NCI-H345 (cell line): ENCODE measurements at regions not wholly inside any gene's neighbourhood (a gene's known extent, or its start where the extent isn't known, plus 50 kb on each side); places are given as distances from the start of the nearest gene placed in this dataset.
A peak's percentile ranks its signal among the peaks of the same experiment; 100 is the strongest.

ENCODE experiments used
- DNase-seq: peaks from one replicate; lab custom pipeline; 2025; lab: John Stamatoyannopoulos, UW

GRCh38 chr4:182971702-182972101, 54.5 kb upstream of the DCTD start:
- DNase-seq: no peak

- peak; percentile 26 for DNase-seq
Measured at GRCh38 chr4:182969651-182970279, 52.6 kb upstream of the DCTD start.

GRCh38 chr4:182968917-182969650, 51.9 kb upstream of the DCTD start:
- DNase-seq: peak; percentile 26

GRCh38 chr4:182967403-182967802, 50.2 kb upstream of the DCTD start:
- DNase-seq: no peak
